H9 (cell line): ENCODE measurements at regions not wholly inside any gene's neighbourhood (a gene's known extent, or its start where the extent isn't known, plus 50 kb on each side); places are given as distances from the start of the nearest gene placed in this dataset.

Experiments
- DNase-seq: peaks from one replicate; pipeline ENCODE4 v3.0.0-alpha.2; 2017
- H2AFZ ChIP-seq: one replicate; pipeline ENCODE4 v1.6.1; 2013; ENCODE audit warnings: mild to moderate bottlenecking, low read length, control low read depth, moderate library complexity
- H2AK5ac ChIP-seq: 2 replicates; pipeline ENCODE4 v1.6.1; 2013; ENCODE audit warnings: low read length, control low read depth, mixed read lengths; ENCODE audit not compliant: insufficient read length
- H2BK120ac ChIP-seq: one replicate; pipeline ENCODE4 v1.6.1; 2013; ENCODE audit warnings: low read depth, mild to moderate bottlenecking, low read length, control low read depth, inconsistent platforms; ENCODE audit not compliant: poor library complexity, severe bottlenecking
- H2BK12ac ChIP-seq: 2 replicates; pipeline ENCODE4 v1.6.1; 2013; ENCODE audit warnings: low read length, control low read depth, mixed read lengths, low read depth; ENCODE audit not compliant: insufficient read length
- H2BK15ac ChIP-seq: 2 replicates; pipeline ENCODE4 v1.6.1; 2013; ENCODE audit warnings: low read depth, low read length, control low read depth
- H2BK20ac ChIP-seq: one replicate; pipeline ENCODE4 v1.6.1; 2013; ENCODE audit warnings: low read depth, mild to moderate bottlenecking, low read length, control low read depth, inconsistent platforms; ENCODE audit not compliant: poor library complexity, severe bottlenecking
- H2BK5ac ChIP-seq: 2 replicates; pipeline ENCODE4 v1.6.1; 2013; ENCODE audit warnings: low read length, control low read depth, mixed read lengths; ENCODE audit not compliant: insufficient read length
- H3K14ac ChIP-seq: 2 replicates; pipeline ENCODE4 v1.6.1; 2013; ENCODE audit warnings: low read length, control low read depth; ENCODE audit not compliant: insufficient read depth
- H3K18ac ChIP-seq: 2 replicates; pipeline ENCODE4 v1.6.1; 2013; ENCODE audit warnings: low read depth, mild to moderate bottlenecking, mixed read lengths, low read length, control low read depth; ENCODE audit not compliant: insufficient read length
- H3K23ac ChIP-seq: 2 replicates; pipeline ENCODE4 v1.6.1; 2013; ENCODE audit warnings: low read length, control low read depth, mixed read lengths, low read depth; ENCODE audit not compliant: insufficient read length
- H3K23me2 ChIP-seq: 2 replicates; pipeline ENCODE4 v1.6.1; 2013; ENCODE audit warnings: low read depth, mild to moderate bottlenecking, mixed read lengths, low read length, control low read depth; ENCODE audit not compliant: insufficient read length, poor library complexity, severe bottlenecking
- H3K27ac ChIP-seq: 2 replicates; pipeline ENCODE4 v1.5.1; 2013; ENCODE audit warnings: low read length, control low read depth, mixed read lengths, low read depth; ENCODE audit not compliant: insufficient read length
- H3K27me3 ChIP-seq: 2 replicates; pipeline ENCODE4 v1.6.1; 2013; ENCODE audit warnings: low read length, control low read depth, inconsistent platforms; ENCODE audit not compliant: insufficient read depth
- H3K4ac ChIP-seq: 2 replicates; pipeline ENCODE4 v1.6.1; 2013; ENCODE audit warnings: low read depth, mild to moderate bottlenecking, control low read depth, inconsistent platforms, low read length, moderate library complexity
- H3K4me1 ChIP-seq: 2 replicates; pipeline ENCODE4 v1.6.1; 2013; ENCODE audit warnings: low read length, control low read depth, inconsistent platforms; ENCODE audit not compliant: insufficient read depth
- H3K4me2 ChIP-seq: 2 replicates; pipeline ENCODE4 v1.6.1; 2013; ENCODE audit warnings: low read length, control low read depth, mixed read lengths; ENCODE audit not compliant: insufficient read length, insufficient read depth
- H3K56ac ChIP-seq: 2 replicates; pipeline ENCODE4 v1.6.1; 2013; ENCODE audit warnings: low read depth, mild to moderate bottlenecking, mixed read lengths, low read length, control low read depth; ENCODE audit not compliant: insufficient read length
- H3K79me1 ChIP-seq: 2 replicates; pipeline ENCODE4 v1.6.1; 2013; ENCODE audit warnings: low read depth, mild to moderate bottlenecking, moderate library complexity, low read length, control low read depth, inconsistent platforms; ENCODE audit not compliant: insufficient read depth, poor library complexity, severe bottlenecking
- H3K79me2 ChIP-seq: 2 replicates; pipeline ENCODE4 v1.6.1; 2013; ENCODE audit warnings: low read length, control low read depth, inconsistent platforms; ENCODE audit not compliant: insufficient read depth
- H3K9ac ChIP-seq: 2 replicates; pipeline ENCODE4 v1.6.1; 2013; ENCODE audit warnings: low read length, control low read depth, mixed read lengths; ENCODE audit not compliant: insufficient read length; ENCODE audit errors: extremely low read depth
- H3K9me3 ChIP-seq: one replicate; pipeline ENCODE4 v1.6.1; 2013; ENCODE audit warnings: low read depth, low read length, inconsistent platforms; ENCODE audit not compliant: control insufficient read depth
- H3T11ph ChIP-seq: one replicate; pipeline ENCODE4 v1.6.1; 2013; ENCODE audit warnings: mild to moderate bottlenecking, low read length, control low read depth, inconsistent platforms
- H4K20me1 ChIP-seq: one replicate; pipeline ENCODE4 v1.6.1; 2013; ENCODE audit not compliant: control insufficient read depth, insufficient read length, insufficient read depth
- H4K5ac ChIP-seq: 2 replicates; pipeline ENCODE4 v1.6.1; 2013; ENCODE audit warnings: low read depth, mild to moderate bottlenecking, mixed read lengths, low read length, control low read depth; ENCODE audit not compliant: insufficient read length
- H4K8ac ChIP-seq: replicated peaks from 2 replicates; pipeline ENCODE4 v1.6.1; 2013; ENCODE audit warnings: low read length, control low read depth, mixed read lengths, low read depth; ENCODE audit not compliant: insufficient read length
- H4K91ac ChIP-seq: 2 replicates; pipeline ENCODE4 v1.6.1; 2013; ENCODE audit warnings: low read depth, mild to moderate bottlenecking, moderate library complexity, mixed read lengths, low read length, control low read depth; ENCODE audit not compliant: insufficient read length
- H3K27ac Mint-ChIP-seq, 3 experiments: 2 replicates in 2 of 3; 3 replicates in 1 of 3; pipeline ENCODE4 v1.8.0; 2020 to 2021; ENCODE audit warnings: mixed read lengths in 3 of 3, mild to moderate bottlenecking in 1 of 3, moderate library complexity in 1 of 3
- H3K27me3 Mint-ChIP-seq: 2 replicates; pipeline ENCODE4 v1.8.0; 2021; ENCODE audit warnings: low read depth, mild to moderate bottlenecking, moderate library complexity, mixed read lengths
- H3K36me3 Mint-ChIP-seq, 3 experiments: 2 replicates in 2 of 3; 3 replicates in 1 of 3; pipeline ENCODE4 v1.8.0; 2020 to 2021; ENCODE audit warnings: low read depth in 3 of 3, mixed read lengths in 3 of 3; ENCODE audit not compliant: insufficient read depth in 1 of 3
- H3K4me1 Mint-ChIP-seq, 2 experiments: 2 replicates each; pipeline ENCODE4 v1.8.0; 2020; ENCODE audit warnings: mixed read lengths in 2 of 2
- H3K4me3 Mint-ChIP-seq, 2 experiments: 2 replicates in 1 of 2; 3 replicates in 1 of 2; pipeline ENCODE4 v1.8.0; 2020 to 2021; ENCODE audit warnings: mild to moderate bottlenecking in 2 of 2, mixed read lengths in 2 of 2, moderate library complexity in 1 of 2
- H3K9me3 Mint-ChIP-seq, 2 experiments: 2 replicates in 1 of 2; 3 replicates in 1 of 2; pipeline ENCODE4 v1.8.0; 2020; ENCODE audit warnings: mild to moderate bottlenecking in 2 of 2, mixed read lengths in 2 of 2, moderate library complexity in 1 of 2
- CTCF ChIP-seq: fragments of 200-600 bp; sonication (generic); conservative IDR thresholded peaks from 3 replicates; pipeline ENCODE4 v1.8.0; 2021; ENCODE audit warnings: antibody characterized with exemption, mild to moderate bottlenecking
- WGBS: extraction: QIAGEN DNeasy Blood & Tissue Kit; methylation state at CpG from one replicate; pipeline ENCODE4 v1.1.7; 2013; ENCODE audit warnings: missing lambda C conversion rate, low lambda C conversion rate, mixed read lengths; ENCODE audit not compliant: insufficient read length; ENCODE audit errors: extremely low coverage; 5-methylcytosine and 5-hydroxymethylcytosine counted together

- Histone ChIP-seq H3K23me2 (no peaks in the 10 kb centered on the region), H2BK12ac (no peak overlapping the region), H3K79me1 (no peaks in the 10 kb centered on the region), H2AK5ac (no peak overlapping the region), H3K14ac (no peak overlapping the region), H3K27me3 (no peaks in the 10 kb centered on the region), H3K4me2 (no peak overlapping the region), H3K23ac (no peak overlapping the region), H3K4ac (no peak overlapping the region), H4K20me1 (no peaks in the 10 kb centered on the region), H3T11ph (no peak overlapping the region), H3K56ac (no peak overlapping the region), H4K8ac (no peak overlapping the region), H2BK120ac (no peak overlapping the region), H2BK5ac (no peak overlapping the region), H2AFZ (no peak overlapping the region), H3K9ac (no peak overlapping the region), H3K79me2 (no peaks in the 10 kb centered on the region), H3K9me3 (no peaks in the 10 kb centered on the region), H4K5ac (no peak overlapping the region), H3K27ac (no peak overlapping the region), H3K4me1 (no peaks in the 10 kb centered on the region), H4K91ac (no peak overlapping the region), H2BK20ac (no peak overlapping the region), H2BK15ac (no peak overlapping the region), H3K18ac (no peak overlapping the region)
- Mint-ChIP-seq H3K27me3 (no peaks in the 10 kb centered on the region; the same call in 1 of the 2 replicates), H3K36me3 (no peaks in the 10 kb centered on the region), H3K9me3 (no peaks in the 10 kb centered on the region), H3K4me3 (no peak overlapping the region), H3K27ac (no peak overlapping the region), H3K4me1 (no peaks in the 10 kb centered on the region)
- DNase-seq = no peak
- WGBS = no CpG with 5 or more reads among the region's 4 CpGs
- TF ChIP-seq CTCF = no peak
These were observed 67.4 kb upstream of the EPB41L3 start for GRCh38 chr18:5611221-5611620.
